ENCODE measurements at regions not wholly inside any gene's neighbourhood (a gene's known extent, or its start where the extent isn't known, plus 50 kb on each side); places are given as distances from the start of the nearest gene placed in this dataset.

- Mint-ChIP-seq H3K27me3 (no peaks in the 10 kb centered on the region), H3K9me3 (no peaks in the 10 kb centered on the region), H3K27ac (no peak overlapping the region), H3K36me3 (ENCODE audit: low read depth) (no peaks in the 10 kb centered on the region), H3K4me1 (no peaks in the 10 kb centered on the region), H3K4me3 (no peak overlapping the region)
- POLR2A ChIA-PET = no interaction called here
- DNase-seq = no peak
- CTCF ChIA-PET = no interaction called here
These were observed 739.3 kb upstream of the NDST4 start for GRCh38 chr4:115852767-115853091.

GRCh38 chr4:115851918-115852766 lies 738.7 kb upstream of the NDST4 start:
- DNase-seq = peak; percentile 29
- POLR2A ChIA-PET = no interaction called here

GRCh38 chr4:115850799-115851509 lies 737.5 kb upstream of the NDST4 start:
- no peaks in the 10 kb centered on the region for H3K36me3 Mint-ChIP-seq (ENCODE audit: low read depth)
- no peaks in the 10 kb centered on the region for H3K9me3 Mint-ChIP-seq
- H3K27ac Mint-ChIP-seq = no peak overlapping the region
- POLR2A ChIA-PET = no interaction called here
- no peak for DNase-seq
- no peaks in the 10 kb centered on the region for H3K4me1 Mint-ChIP-seq
- H3K27me3 Mint-ChIP-seq = no peaks in the 10 kb centered on the region
- no peak overlapping the region for H3K4me3 Mint-ChIP-seq
- CTCF ChIA-PET = no interaction called here

More at GRCh38 chr4:115851918-115852766, 738.7 kb upstream of the NDST4 start:
- Mint-ChIP-seq H3K27ac (no peak overlapping the region), H3K9me3 (no peaks in the 10 kb centered on the region), H3K27me3 (no peaks in the 10 kb centered on the region), H3K36me3 (ENCODE audit: low read depth) (no peaks in the 10 kb centered on the region), H3K4me3 (no peak overlapping the region), H3K4me1 (no peaks in the 10 kb centered on the region)
- CTCF ChIA-PET = no interaction called here

- Mint-ChIP-seq H3K27ac (no peak overlapping the region), H3K4me3 (no peak overlapping the region), H3K4me1 (no peaks in the 10 kb centered on the region), H3K36me3 (ENCODE audit: low read depth) (no peaks in the 10 kb centered on the region), H3K9me3 (no peaks in the 10 kb centered on the region), H3K27me3 (no peaks in the 10 kb centered on the region)
- ChIA-PET POLR2A (no interaction called here), CTCF (no interaction called here)
- no peak for DNase-seq
These were observed 730.8 kb upstream of the NDST4 start for GRCh38 chr4:115844180-115844579.

- Mint-ChIP-seq H3K36me3 (ENCODE audit: low read depth) (no peaks in the 10 kb centered on the region), H3K9me3 (no peaks in the 10 kb centered on the region), H3K27ac (no peak overlapping the region), H3K4me3 (no peak overlapping the region), H3K4me1 (no peaks in the 10 kb centered on the region), H3K27me3 (no peaks in the 10 kb centered on the region)
- ChIA-PET CTCF (no interaction called here), POLR2A (no interaction called here)
- DNase-seq = no peak
These were observed 728.5 kb upstream of the NDST4 start for GRCh38 chr4:115841871-115842270.

GRCh38 chr4:115834441-115834840 lies 721.0 kb upstream of the NDST4 start:
- no peaks in the 10 kb centered on the region for H3K4me1 Mint-ChIP-seq
- ChIA-PET CTCF (no interaction called here), POLR2A (no interaction called here)
- no peak overlapping the region for H3K27ac Mint-ChIP-seq
- H3K27me3 Mint-ChIP-seq = no peaks in the 10 kb centered on the region
- peaks cover 3% of the 10 kb centered on the region for H3K9me3 Mint-ChIP-seq
- H3K4me3 Mint-ChIP-seq = no peak overlapping the region
- no peak for DNase-seq
- no peaks in the 10 kb centered on the region for H3K36me3 Mint-ChIP-seq (ENCODE audit: low read depth)

GRCh38 chr4:115824630-115825029 lies 711.2 kb upstream of the NDST4 start:
- H3K4me3 Mint-ChIP-seq = no peak overlapping the region
- ChIA-PET POLR2A (no interaction called here), CTCF (no interaction called here)
- H3K27ac Mint-ChIP-seq = no peak overlapping the region
- H3K36me3 Mint-ChIP-seq (ENCODE audit: low read depth) = no peaks in the 10 kb centered on the region
- no peaks in the 10 kb centered on the region for H3K9me3 Mint-ChIP-seq
- no peaks in the 10 kb centered on the region for H3K4me1 Mint-ChIP-seq
- no peaks in the 10 kb centered on the region for H3K27me3 Mint-ChIP-seq
- DNase-seq = no peak

GRCh38 chr4:115803825-115804224 lies 690.4 kb upstream of the NDST4 start:
- no peaks in the 10 kb centered on the region for H3K4me1 Mint-ChIP-seq
- ChIA-PET CTCF (no interaction called here), POLR2A (no interaction called here)
- no peak overlapping the region for H3K27ac Mint-ChIP-seq
- no peaks in the 10 kb centered on the region for H3K9me3 Mint-ChIP-seq
- H3K4me3 Mint-ChIP-seq = no peak overlapping the region
- DNase-seq = no peak
- no peaks in the 10 kb centered on the region for H3K27me3 Mint-ChIP-seq
- H3K36me3 Mint-ChIP-seq (ENCODE audit: low read depth) = no peaks in the 10 kb centered on the region

- CTCF ChIA-PET = no interaction called here
- POLR2A ChIA-PET = no interaction called here
- Mint-ChIP-seq H3K4me3 (no peak overlapping the region), H3K36me3 (ENCODE audit: low read depth) (no peaks in the 10 kb centered on the region), H3K9me3 (no peaks in the 10 kb centered on the region), H3K27me3 (no peaks in the 10 kb centered on the region), H3K27ac (no peak overlapping the region), H3K4me1 (no peaks in the 10 kb centered on the region)
- no peak for DNase-seq
These were observed 677.4 kb upstream of the NDST4 start for GRCh38 chr4:115790812-115791211.

GRCh38 chr4:115781528-115782146 lies 668.2 kb upstream of the NDST4 start:
- Mint-ChIP-seq H3K27ac (no peak overlapping the region), H3K27me3 (no peaks in the 10 kb centered on the region), H3K36me3 (ENCODE audit: low read depth) (no peaks in the 10 kb centered on the region), H3K9me3 (no peaks in the 10 kb centered on the region), H3K4me3 (no peak overlapping the region), H3K4me1 (no peaks in the 10 kb centered on the region)
- POLR2A ChIA-PET = no interaction called here
- no peak for DNase-seq
- CTCF ChIA-PET = no interaction called here

GRCh38 chr4:115780835-115781234 lies 667.4 kb upstream of the NDST4 start:
- Mint-ChIP-seq H3K27me3 (no peaks in the 10 kb centered on the region), H3K27ac (no peak overlapping the region), H3K4me3 (no peak overlapping the region), H3K36me3 (ENCODE audit: low read depth) (no peaks in the 10 kb centered on the region), H3K9me3 (no peaks in the 10 kb centered on the region), H3K4me1 (no peaks in the 10 kb centered on the region)
- DNase-seq = no peak
- CTCF ChIA-PET = no interaction called here
- POLR2A ChIA-PET = no interaction called here

GRCh38 chr4:115780268-115780667 lies 666.8 kb upstream of the NDST4 start:
- no peak for DNase-seq
- H3K9me3 Mint-ChIP-seq = no peaks in the 10 kb centered on the region
- no peak overlapping the region for H3K27ac Mint-ChIP-seq
- H3K27me3 Mint-ChIP-seq = no peaks in the 10 kb centered on the region
- no peaks in the 10 kb centered on the region for H3K36me3 Mint-ChIP-seq (ENCODE audit: low read depth)
- H3K4me3 Mint-ChIP-seq = no peak overlapping the region
- CTCF ChIA-PET = no interaction called here
- H3K4me1 Mint-ChIP-seq = no peaks in the 10 kb centered on the region
- POLR2A ChIA-PET = no interaction called here

- DNase-seq = no peak
- Mint-ChIP-seq H3K9me3 (no peaks in the 10 kb centered on the region), H3K4me1 (no peaks in the 10 kb centered on the region), H3K27me3 (no peaks in the 10 kb centered on the region), H3K27ac (no peak overlapping the region), H3K36me3 (ENCODE audit: low read depth) (no peaks in the 10 kb centered on the region), H3K4me3 (no peak overlapping the region)
- ChIA-PET CTCF (no interaction called here), POLR2A (no interaction called here)
These were observed 656.7 kb upstream of the NDST4 start for GRCh38 chr4:115770046-115770543.
